ENCODE measurements at regions not wholly inside any gene's neighbourhood (a gene's known extent, or its start where the extent isn't known, plus 50 kb on each side); places are given as distances from the start of the nearest gene placed in this dataset.

DNA sequence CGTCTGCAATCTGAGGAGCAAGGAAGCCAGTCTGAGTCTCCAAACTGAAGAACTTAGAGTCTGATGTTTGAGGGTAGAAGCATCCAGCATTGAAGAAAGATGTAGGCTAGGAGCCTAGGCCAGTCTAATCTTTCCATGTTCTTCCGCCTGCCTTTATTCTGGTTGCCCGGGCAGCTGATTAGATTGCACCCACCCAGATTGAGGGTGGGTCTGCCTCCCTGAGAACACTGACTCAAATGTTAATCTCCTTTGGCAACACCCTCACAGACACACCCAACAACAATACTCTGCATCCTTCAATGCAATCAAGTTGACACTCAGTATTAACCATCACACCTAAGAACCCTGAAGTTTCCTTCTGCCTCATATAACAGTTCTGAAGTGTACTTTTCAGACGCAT lies 350.1 kb downstream of the RFPL4B start:
- Histone ChIP-seq H3K4me3 (no peak overlapping the region), H3K27ac (no peak overlapping the region), H3K9me3 (no peaks in the 10 kb centered on the region), H3K36me3 (no peaks in the 10 kb centered on the region), H3K27me3 (no peaks in the 10 kb centered on the region), H3K4me1 (no peaks in the 10 kb centered on the region)
- DNase-seq: no peak
- intact Hi-C loops (cut with DNase I; ENCODE audit: low total_unique reads): no loop called here
- TF ChIP-seq POLR2A (IDR thresholded peaks at IDR 0.05): no peak
- TF ChIP-seq, protein P1, sequence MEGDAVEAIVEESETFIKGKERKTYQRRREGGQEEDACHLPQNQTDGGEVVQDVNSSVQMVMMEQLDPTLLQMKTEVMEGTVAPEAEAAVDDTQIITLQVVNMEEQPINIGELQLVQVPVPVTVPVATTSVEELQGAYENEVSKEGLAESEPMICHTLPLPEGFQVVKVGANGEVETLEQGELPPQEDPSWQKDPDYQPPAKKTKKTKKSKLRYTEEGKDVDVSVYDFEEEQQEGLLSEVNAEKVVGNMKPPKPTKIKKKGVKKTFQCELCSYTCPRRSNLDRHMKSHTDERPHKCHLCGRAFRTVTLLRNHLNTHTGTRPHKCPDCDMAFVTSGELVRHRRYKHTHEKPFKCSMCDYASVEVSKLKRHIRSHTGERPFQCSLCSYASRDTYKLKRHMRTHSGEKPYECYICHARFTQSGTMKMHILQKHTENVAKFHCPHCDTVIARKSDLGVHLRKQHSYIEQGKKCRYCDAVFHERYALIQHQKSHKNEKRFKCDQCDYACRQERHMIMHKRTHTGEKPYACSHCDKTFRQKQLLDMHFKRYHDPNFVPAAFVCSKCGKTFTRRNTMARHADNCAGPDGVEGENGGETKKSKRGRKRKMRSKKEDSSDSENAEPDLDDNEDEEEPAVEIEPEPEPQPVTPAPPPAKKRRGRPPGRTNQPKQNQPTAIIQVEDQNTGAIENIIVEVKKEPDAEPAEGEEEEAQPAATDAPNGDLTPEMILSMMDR (IDR thresholded peaks at IDR 0.05): no peak

GRCh38 chr6:112701201-112701600 lies 354.1 kb downstream of the RFPL4B start:
- no peak for TF ChIP-seq POLR2A (IDR thresholded peaks at IDR 0.05)
- TF ChIP-seq, protein P1 (IDR thresholded peaks at IDR 0.05): no peak
- H3K9me3 ChIP-seq: no peaks in the 10 kb centered on the region
- no peak overlapping the region for H3K4me3 ChIP-seq
- no peak for DNase-seq
- intact Hi-C loops (cut with DNase I; ENCODE audit: low total_unique reads): no loop called here
- H3K4me1 ChIP-seq: no peaks in the 10 kb centered on the region
- H3K27me3 ChIP-seq: no peaks in the 10 kb centered on the region
- no peaks in the 10 kb centered on the region for H3K36me3 ChIP-seq
- H3K27ac ChIP-seq: no peak overlapping the region

- H3K9me3 ChIP-seq: no peaks in the 10 kb centered on the region
These were observed 363.6 kb downstream of the RFPL4B start for GRCh38 chr6:112710710-112711109.

GRCh38 chr6:112713402-112713801 lies 366.3 kb downstream of the RFPL4B start:
- no peaks in the 10 kb centered on the region for H3K36me3 ChIP-seq
- no peaks in the 10 kb centered on the region for H3K9me3 ChIP-seq
- H3K4me1 ChIP-seq: no peaks in the 10 kb centered on the region
- intact Hi-C loops (cut with DNase I; ENCODE audit: low total_unique reads): no loop called here
- H3K4me3 ChIP-seq: no peak overlapping the region
- TF ChIP-seq POLR2A (IDR thresholded peaks at IDR 0.05): no peak
- TF ChIP-seq, protein P1 (IDR thresholded peaks at IDR 0.05): no peak
- no peaks in the 10 kb centered on the region for H3K27me3 ChIP-seq
- no peak for DNase-seq
- no peak overlapping the region for H3K27ac ChIP-seq

More at GRCh38 chr6:112710710-112711109, 363.6 kb downstream of the RFPL4B start:
- H3K4me3 ChIP-seq: no peak overlapping the region
- H3K36me3 ChIP-seq: no peaks in the 10 kb centered on the region
- intact Hi-C loops (cut with DNase I; ENCODE audit: low total_unique reads): no loop called here
- no peak for TF ChIP-seq POLR2A (IDR thresholded peaks at IDR 0.05)
- TF ChIP-seq, protein P1 (IDR thresholded peaks at IDR 0.05): no peak
- no peak for DNase-seq
- no peaks in the 10 kb centered on the region for H3K4me1 ChIP-seq
- H3K27me3 ChIP-seq: no peaks in the 10 kb centered on the region
- H3K27ac ChIP-seq: no peak overlapping the region

DNA sequence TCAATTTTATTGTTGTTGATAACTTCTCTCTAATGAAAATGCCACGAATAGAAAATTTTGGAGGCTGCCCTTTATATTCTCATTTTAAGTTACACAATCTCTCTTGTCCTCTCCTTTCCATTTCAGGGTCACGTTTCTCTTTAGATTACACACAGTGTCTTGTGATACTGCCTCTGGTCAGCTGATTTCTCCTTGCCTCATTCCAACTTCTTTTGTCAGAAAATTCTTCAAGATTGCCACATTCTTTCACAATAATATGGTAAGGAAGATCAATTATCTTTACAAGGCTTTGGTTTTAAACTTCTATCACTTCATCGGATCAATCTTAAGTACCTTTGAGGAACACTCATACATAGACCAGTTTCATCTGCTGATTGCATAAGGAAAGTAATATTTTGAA lies 370.3 kb downstream of the RFPL4B start:
- intact Hi-C loops (cut with DNase I; ENCODE audit: low total_unique reads): no loop called here
- TF ChIP-seq POLR2A (IDR thresholded peaks at IDR 0.05): no peak
- TF ChIP-seq, protein P1 (IDR thresholded peaks at IDR 0.05): no peak
- H3K4me3 ChIP-seq: no peak overlapping the region
- no peaks in the 10 kb centered on the region for H3K9me3 ChIP-seq
- H3K27me3 ChIP-seq: no peaks in the 10 kb centered on the region
- H3K36me3 ChIP-seq: no peaks in the 10 kb centered on the region
- no peak overlapping the region for H3K27ac ChIP-seq
- DNase-seq: no peak
- no peaks in the 10 kb centered on the region for H3K4me1 ChIP-seq
